Endometrial microvascular endothelial cells (primary cell): ENCODE measurements at regions not wholly inside any gene's neighbourhood (a gene's known extent, or its start where the extent isn't known, plus 50 kb on each side); places are given as distances from the start of the nearest gene placed in this dataset.

Experiments
- in situ Hi-C: cut with HindIII; loops from 2 replicates; pipeline ENCODE4 v1.10.0; 2017; ENCODE audit warnings: low sequenced_read_pairs, low pct_unique_long_range_greater_than_20kb; ENCODE audit errors: inconsistent ontology term

- in situ Hi-C loops, result no loop called here
Measured at GRCh38 chr1:98005326-98006010, 84.6 kb upstream of the DPYD start.

GRCh38 chr1:98003442-98003841, 82.6 kb upstream of the DPYD start:
- in situ Hi-C loops, result no loop called here

GRCh38 chr1:98002288-98002687, 81.5 kb upstream of the DPYD start:
- in situ Hi-C loops, result no loop called here

GRCh38 chr1:98001764-98002163, 80.9 kb upstream of the DPYD start:
- in situ Hi-C loops, result no loop called here

- in situ Hi-C loops, result no loop called here
Measured at GRCh38 chr1:97999320-97999719, 78.5 kb upstream of the DPYD start.

DNA sequence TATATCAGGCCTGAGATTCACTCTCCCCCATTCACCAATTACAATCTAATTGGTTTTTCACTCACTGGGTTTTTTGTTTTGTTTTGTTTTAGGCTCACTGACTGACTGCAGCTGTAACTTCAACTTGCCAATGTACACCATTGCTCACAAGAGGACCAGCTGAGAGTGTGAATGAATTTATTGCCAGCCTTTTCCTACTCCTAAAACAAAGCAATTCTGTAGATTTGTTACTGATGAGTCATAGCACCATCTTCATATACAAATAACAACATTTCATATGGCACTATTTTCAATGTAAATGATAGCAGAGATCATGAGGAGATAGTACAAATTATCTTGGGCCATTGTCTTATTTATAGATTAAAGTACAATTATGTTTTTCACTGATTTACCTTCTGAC, 76.0 kb upstream of the DPYD start:
- in situ Hi-C loops, result no loop called here

- in situ Hi-C loops, result no loop called here
Measured at GRCh38 chr1:97989094-97989680, 68.4 kb upstream of the DPYD start.

- in situ Hi-C loops, result no loop called here
Measured at GRCh38 chr1:97986041-97987005, 65.5 kb upstream of the DPYD start.

- in situ Hi-C loops, result no loop called here
Measured at GRCh38 chr1:97983126-97983525, 62.3 kb upstream of the DPYD start.

- in situ Hi-C loops, result no loop called here
Measured at GRCh38 chr1:97980530-97980929, 59.7 kb upstream of the DPYD start.

DNA sequence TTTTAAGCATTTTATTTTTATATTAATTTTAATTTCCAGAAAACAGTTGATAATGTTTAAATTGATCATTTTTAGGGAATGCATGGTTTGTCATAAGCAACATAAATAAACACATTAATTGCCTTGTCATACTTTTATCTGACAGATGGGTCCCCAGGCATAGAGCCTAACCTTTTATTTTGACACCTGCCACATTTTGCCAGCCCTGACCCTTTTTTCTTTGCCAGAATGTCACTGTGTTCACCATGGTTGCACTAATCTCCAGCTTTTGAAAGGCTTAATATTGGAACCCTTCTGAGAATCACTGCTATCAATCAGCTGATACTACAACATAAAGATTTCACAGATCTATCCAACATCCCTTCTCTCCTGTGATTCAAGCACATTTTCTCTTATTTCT, 56.0 kb upstream of the DPYD start:
- in situ Hi-C loops, result no loop called here
